GM12872 (cell line): ENCODE measurements at regions not wholly inside any gene's neighbourhood (a gene's known extent, or its start where the extent isn't known, plus 50 kb on each side); places are given as distances from the start of the nearest gene placed in this dataset.

Experiments used
- TF ChIP-seq, protein P1 (sequence below): IDR thresholded peaks from 3 replicates; pipeline ENCODE4 v1.5.1; 2011; ENCODE audit warnings: low read depth, mild to moderate bottlenecking, low read length, moderate library complexity; ENCODE audit not compliant: insufficient read depth

- TF ChIP-seq, protein P1, sequence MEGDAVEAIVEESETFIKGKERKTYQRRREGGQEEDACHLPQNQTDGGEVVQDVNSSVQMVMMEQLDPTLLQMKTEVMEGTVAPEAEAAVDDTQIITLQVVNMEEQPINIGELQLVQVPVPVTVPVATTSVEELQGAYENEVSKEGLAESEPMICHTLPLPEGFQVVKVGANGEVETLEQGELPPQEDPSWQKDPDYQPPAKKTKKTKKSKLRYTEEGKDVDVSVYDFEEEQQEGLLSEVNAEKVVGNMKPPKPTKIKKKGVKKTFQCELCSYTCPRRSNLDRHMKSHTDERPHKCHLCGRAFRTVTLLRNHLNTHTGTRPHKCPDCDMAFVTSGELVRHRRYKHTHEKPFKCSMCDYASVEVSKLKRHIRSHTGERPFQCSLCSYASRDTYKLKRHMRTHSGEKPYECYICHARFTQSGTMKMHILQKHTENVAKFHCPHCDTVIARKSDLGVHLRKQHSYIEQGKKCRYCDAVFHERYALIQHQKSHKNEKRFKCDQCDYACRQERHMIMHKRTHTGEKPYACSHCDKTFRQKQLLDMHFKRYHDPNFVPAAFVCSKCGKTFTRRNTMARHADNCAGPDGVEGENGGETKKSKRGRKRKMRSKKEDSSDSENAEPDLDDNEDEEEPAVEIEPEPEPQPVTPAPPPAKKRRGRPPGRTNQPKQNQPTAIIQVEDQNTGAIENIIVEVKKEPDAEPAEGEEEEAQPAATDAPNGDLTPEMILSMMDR = no peak
Observed at GRCh38 chr3:116947148-116947547, 237.6 kb downstream of the TUSC7 start.

- TF ChIP-seq, protein P1 = no peak
Observed at GRCh38 chr3:116947809-116948208, 238.2 kb downstream of the TUSC7 start.

GRCh38 chr3:116950301-116951055, 240.9 kb downstream of the TUSC7 start:
- TF ChIP-seq, protein P1 = no peak

DNA sequence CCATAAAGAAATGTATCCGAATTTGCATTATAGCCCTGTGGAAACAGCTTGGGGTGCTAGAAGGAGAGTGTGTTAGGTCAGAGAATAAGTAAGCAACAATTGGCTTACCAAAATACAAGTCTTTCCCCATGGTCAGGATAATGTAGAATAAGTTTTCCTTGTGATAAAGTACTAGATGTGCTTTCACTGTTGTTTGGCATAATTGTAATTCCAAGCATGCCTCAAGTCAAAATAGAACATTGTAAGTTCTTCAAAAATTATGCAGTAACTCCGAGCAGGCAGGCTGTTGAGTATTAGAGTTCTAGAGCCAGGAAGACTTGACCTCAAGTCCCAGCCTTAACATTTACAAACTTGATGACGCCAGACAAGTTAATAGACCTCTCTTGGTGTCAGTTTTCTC, 242.0 kb downstream of the TUSC7 start:
- TF ChIP-seq, protein P1 = no peak

DNA sequence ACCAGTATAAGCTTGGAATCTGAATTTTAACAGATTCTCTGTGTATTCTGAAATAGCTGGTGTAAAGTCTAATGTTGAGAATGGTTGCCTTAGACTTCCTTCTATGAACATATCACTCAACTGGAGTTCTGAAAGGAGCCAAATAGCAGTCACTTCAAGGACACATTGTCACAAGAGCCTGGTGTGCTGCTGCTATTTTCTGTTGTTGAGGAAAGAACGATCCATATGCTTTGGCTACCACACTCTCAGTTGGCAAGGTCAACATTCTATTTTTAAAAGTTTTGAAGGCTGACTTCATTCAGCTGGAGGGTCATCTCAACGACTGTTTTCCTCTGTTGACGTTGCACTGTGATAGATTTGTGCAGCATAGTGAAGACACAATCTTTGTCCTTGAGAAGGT, 248.7 kb downstream of the TUSC7 start:
- TF ChIP-seq, protein P1 = no peak

- TF ChIP-seq, protein P1 = no peak
Observed at GRCh38 chr3:116961106-116961505, 251.5 kb downstream of the TUSC7 start.

GRCh38 chr3:116963802-116964201, 254.2 kb downstream of the TUSC7 start:
- TF ChIP-seq, protein P1 = no peak
